Right renal pelvis (tissue), 4 donors: ENCODE measurements at regions not wholly inside any gene's neighbourhood (a gene's known extent, or its start where the extent isn't known, plus 50 kb on each side); places are given as distances from the start of the nearest gene placed in this dataset.
"Not testable (repeated sequence)": the region's sequence is repeated elsewhere in the genome, so short reads cannot be mapped to it uniquely, and the experiment has no call there.

Source experiments
- DNase-seq, 4 donors: peaks; one replicate each; pipeline ENCODE4 v3.0.0-alpha.2; 2013; ENCODE audit warnings: low read depth in 4 of 4, low spot score in 3 of 4, missing footprints in 1 of 4

DNA sequence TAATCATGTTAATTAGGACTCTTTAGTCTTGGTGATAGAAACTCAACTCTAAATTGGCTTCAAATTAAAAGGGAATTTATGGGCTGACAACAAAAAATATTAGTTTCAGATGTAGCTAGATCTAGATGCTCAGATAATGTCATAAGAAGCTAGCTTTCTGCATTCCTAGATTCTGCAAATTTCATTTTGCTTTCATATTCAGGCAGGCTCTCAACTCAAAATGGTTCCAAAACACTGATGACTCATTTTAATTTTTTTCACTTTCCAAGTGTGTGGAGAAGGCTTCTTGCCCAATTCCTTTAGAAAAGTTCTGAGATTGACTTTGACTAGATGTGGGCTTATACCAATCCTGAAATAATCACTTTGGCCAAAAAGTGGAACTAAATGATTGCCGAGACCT lies 236.7 kb upstream of the GOT2 start:
- DNase-seq = no peak

GRCh38 chr16:58963479-58963878 lies 229.4 kb upstream of the GOT2 start:
- DNase-seq = no peak

GRCh38 chr16:58962811-58963210 lies 228.7 kb upstream of the GOT2 start:
- no peak for DNase-seq

- no peak for DNase-seq
Measured at GRCh38 chr16:58960484-58960883, 226.4 kb upstream of the GOT2 start.

GRCh38 chr16:58960034-58960433 lies 225.9 kb upstream of the GOT2 start:
- DNase-seq = no peak

GRCh38 chr16:58958749-58959148 lies 224.6 kb upstream of the GOT2 start:
- no peak for DNase-seq

GRCh38 chr16:58948244-58948643 lies 214.1 kb upstream of the GOT2 start:
- no peak for DNase-seq

GRCh38 chr16:58940609-58941008 lies 206.5 kb upstream of the GOT2 start:
- DNase-seq = no peak

DNA sequence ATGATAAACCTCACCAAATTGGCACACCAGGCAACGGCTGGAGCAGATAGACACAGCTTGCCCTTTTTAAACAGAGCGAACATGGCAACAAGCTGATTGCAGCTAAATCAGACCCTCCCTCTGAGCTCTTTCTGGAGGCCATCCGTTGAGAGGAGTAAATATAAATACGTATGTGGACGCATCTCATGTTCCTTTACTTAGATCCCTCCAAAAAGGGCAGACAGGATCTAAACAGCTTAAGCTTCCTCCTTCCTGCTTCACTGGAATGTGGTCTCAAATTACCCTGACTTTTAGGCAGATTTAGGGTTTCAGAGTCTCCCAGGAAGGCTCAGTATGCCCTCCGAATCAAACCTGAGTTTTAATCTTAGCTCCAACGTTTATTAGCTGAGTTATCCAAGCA lies 204.7 kb upstream of the GOT2 start:
- DNase-seq = peak in 3 of 4 donors; percentile 5 to 36 (median 20)

GRCh38 chr16:58937661-58938060 lies 203.5 kb upstream of the GOT2 start:
- no peak for DNase-seq

- DNase-seq = no peak
Measured at GRCh38 chr16:58933186-58933585, 199.1 kb upstream of the GOT2 start.

- no peak for DNase-seq
Measured at GRCh38 chr16:58931436-58931835, 197.3 kb upstream of the GOT2 start.

DNA sequence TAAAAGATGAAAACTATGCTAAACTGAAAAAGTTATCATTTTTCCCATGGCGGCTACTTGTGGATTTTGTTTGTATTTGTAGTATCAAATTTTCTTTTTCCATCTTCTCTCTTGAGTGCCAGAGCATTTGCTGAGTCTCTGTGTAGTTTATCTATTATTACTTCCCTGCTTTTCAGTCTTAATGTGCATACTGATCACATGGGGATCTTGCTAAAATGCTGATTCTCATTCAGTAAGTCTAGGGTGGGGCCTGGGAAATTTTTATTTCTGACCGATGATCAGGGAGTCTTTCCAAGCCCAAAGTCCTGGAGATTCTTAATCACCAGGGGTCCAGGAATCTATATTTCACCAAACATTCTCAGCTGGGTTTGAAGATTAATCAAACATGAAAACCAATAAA lies 189.0 kb upstream of the GOT2 start:
- no peak for DNase-seq

DNA sequence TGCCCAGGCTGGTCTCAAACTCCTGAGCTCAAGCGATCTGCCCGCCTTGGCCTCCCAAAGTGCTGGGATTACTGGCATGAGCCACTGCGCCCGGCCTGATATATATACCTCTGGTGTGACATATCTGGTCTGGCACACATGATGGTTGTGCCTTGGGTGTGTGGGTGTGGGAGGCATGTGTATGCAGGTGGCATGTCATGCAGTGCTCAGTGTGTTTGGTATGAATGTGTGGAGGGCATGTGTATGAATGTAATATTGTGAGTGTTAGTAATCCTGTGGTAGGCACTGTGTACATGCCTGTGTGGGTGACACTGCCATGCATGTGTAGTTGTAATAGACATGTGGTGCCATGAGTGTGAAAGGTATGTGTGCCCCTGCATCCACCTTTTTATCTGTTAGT lies 179.3 kb upstream of the GOT2 start:
- DNase-seq = no peak

GRCh38 chr16:58912571-58912970 lies 178.5 kb upstream of the GOT2 start:
- no peak for DNase-seq

DNA sequence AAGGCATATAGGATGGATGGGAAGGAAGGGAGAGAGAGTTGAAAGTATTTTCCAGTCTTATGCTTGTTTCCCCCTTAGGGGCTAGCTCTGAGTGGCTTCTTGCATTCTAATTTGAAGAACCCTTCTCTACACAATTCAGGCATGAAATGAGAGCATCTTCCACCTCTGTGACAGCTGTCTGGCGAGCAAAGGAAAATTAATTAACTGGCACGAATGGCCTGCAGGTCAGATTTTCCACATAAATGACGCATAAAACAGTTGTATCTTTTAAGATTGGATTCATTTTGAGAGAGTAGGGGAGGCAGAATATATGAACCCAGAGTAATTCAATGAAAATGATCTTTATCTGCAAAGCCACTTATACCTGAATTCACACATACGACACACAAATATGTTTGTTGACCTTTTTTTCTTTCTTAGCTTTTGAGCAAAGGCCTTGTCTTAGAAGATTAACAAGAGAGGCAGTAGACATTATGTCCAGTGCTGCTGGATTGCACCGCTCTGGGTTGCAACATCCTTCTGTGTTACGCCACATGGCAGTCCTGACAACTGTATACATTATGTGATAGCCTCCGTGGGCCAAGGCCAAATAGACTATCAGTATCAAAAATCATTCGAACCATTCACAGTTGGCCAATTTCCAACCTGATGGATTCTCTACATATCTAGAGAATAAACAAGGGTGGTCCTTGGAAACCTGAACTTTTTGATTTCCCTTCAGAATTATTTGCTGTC lies 173.0 kb upstream of the GOT2 start:
- DNase-seq = no peak

- no peak for DNase-seq
Measured at GRCh38 chr16:58904291-58904690, 170.2 kb upstream of the GOT2 start.

- no peak for DNase-seq
Measured at GRCh38 chr16:58889516-58889915, 155.4 kb upstream of the GOT2 start.

GRCh38 chr16:58885528-58886170 lies 151.5 kb upstream of the GOT2 start:
- DNase-seq = no peak

DNA sequence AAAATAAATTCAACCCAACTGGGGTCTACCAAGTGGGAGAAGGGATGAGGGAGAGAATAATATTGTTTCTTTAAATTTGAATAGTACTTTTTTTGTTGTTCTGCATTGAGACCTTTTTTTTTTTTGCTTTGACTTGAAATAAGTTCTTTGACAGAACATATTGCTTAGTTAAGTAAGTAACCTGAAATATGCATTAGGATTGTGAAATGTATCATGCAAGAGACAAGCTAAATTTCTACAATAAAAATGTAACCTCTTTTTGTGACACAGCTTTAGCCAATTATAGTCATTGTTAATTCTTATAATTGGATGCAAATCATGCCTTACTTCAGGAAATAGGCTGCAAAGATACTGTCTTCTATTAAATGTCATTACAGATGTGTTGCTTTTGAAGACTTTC lies 150.0 kb upstream of the GOT2 start:
- no peak for DNase-seq

- no peak for DNase-seq
Measured at GRCh38 chr16:58883131-58883530, 149.0 kb upstream of the GOT2 start.

GRCh38 chr16:58882292-58882691 lies 148.2 kb upstream of the GOT2 start:
- DNase-seq = no peak

DNA sequence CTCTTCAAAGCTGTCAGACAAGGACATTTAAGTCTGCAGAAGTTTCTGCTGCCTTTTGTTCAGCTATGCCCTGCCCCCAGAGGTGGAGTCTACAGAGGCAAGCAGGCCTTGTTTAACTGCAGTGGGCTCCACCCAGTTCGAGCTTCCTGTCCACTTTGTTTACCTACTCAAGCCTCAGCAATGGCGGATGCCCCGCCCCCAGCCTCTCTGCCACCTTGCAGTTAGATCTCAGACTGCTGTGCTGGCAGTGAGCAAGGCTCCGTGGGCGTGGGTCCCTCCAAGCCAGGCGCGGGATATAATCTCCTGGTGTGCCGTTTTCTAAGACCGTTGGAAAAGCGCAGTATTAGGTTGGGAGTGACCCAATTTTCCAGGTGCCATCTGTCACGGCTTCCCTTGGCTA lies 144.5 kb upstream of the GOT2 start:
- not testable (repeated sequence) for DNase-seq
